DND-41 (cell line): ENCODE measurements at regions not wholly inside any gene's neighbourhood (a gene's known extent, or its start where the extent isn't known, plus 50 kb on each side); places are given as distances from the start of the nearest gene placed in this dataset.

ENCODE experiments used
- ATAC-seq: fragments of 200-7000 bp; cut with Tn5 transposase; 3 replicates; pipeline ENCODE4 v1.9.1; 2021; ENCODE audit warnings: low read depth; ENCODE audit not compliant: insufficient read depth
- DNase-seq: peaks from one replicate; pipeline ENCODE4 v3.0.0-alpha.2; 2020
- H2AFZ ChIP-seq: 2 replicates; pipeline ENCODE4 v1.6.0; 2012; ENCODE audit warnings: low read depth, low read length
- H3K27ac ChIP-seq: 2 replicates; pipeline ENCODE4 v1.5.1; 2012; ENCODE audit warnings: low read length, inconsistent platforms
- H3K27me3 ChIP-seq: fragments of 200-600 bp; sonication (generic); 2 replicates; pipeline ENCODE4 v1.6.0; 2012; ENCODE audit warnings: low read length, mild to moderate bottlenecking, inconsistent platforms; ENCODE audit not compliant: insufficient read depth, poor library complexity
- H3K36me3 ChIP-seq: 2 replicates; pipeline ENCODE4 v1.5.1; 2012; ENCODE audit warnings: low read length, inconsistent platforms; ENCODE audit not compliant: insufficient read depth
- H3K4me1 ChIP-seq: 2 replicates; pipeline ENCODE4 v1.5.1; 2012; ENCODE audit warnings: mild to moderate bottlenecking, low read length; ENCODE audit not compliant: insufficient read depth
- H3K4me2 ChIP-seq: 2 replicates; pipeline ENCODE4 v1.6.0; 2012; ENCODE audit warnings: mild to moderate bottlenecking, moderate library complexity, low read length, inconsistent platforms; ENCODE audit not compliant: insufficient read depth
- H3K4me3 ChIP-seq, 2 experiments: fragments of 200-600 bp in 1 of 2; shearing (Covaris generic) in 1 of 2; 2 replicates each; pipeline ENCODE4 v1.5.1; 2012 to 2016; ENCODE audit warnings: inconsistent platforms in 2 of 2, low read length in 2 of 2, mild to moderate bottlenecking in 2 of 2, low read depth in 1 of 2, moderate library complexity in 1 of 2
- H3K79me2 ChIP-seq: 2 replicates; pipeline ENCODE4 v1.6.0; 2012; ENCODE audit warnings: low read length, inconsistent platforms; ENCODE audit not compliant: insufficient read depth
- H3K9ac ChIP-seq: 2 replicates; pipeline ENCODE4 v1.6.0; 2012; ENCODE audit warnings: low read depth, mild to moderate bottlenecking, inconsistent platforms, low read length, moderate library complexity
- H3K9me3 ChIP-seq: 2 replicates; pipeline ENCODE4 v1.5.1; 2012; ENCODE audit warnings: low read length, moderate library complexity, mild to moderate bottlenecking, inconsistent platforms; ENCODE audit not compliant: insufficient read depth, severe bottlenecking
- H4K20me1 ChIP-seq: 2 replicates; pipeline ENCODE4 v1.6.0; 2012; ENCODE audit warnings: low read length; ENCODE audit not compliant: insufficient read depth
- CTCF ChIP-seq: IDR thresholded peaks from 2 replicates; pipeline ENCODE4 v1.5.1; 2012; ENCODE audit warnings: borderline replicate concordance, low read length, moderate library complexity, mild to moderate bottlenecking; ENCODE audit not compliant: poor library complexity, severe bottlenecking; ENCODE audit errors: extremely low read depth
- EZH2 ChIP-seq: IDR thresholded peaks from 3 replicates; pipeline ENCODE4 v1.6.1; 2012; ENCODE audit warnings: borderline replicate concordance, low read depth, mild to moderate bottlenecking, moderate library complexity, low read length, inconsistent platforms; ENCODE audit not compliant: severe bottlenecking

DNA sequence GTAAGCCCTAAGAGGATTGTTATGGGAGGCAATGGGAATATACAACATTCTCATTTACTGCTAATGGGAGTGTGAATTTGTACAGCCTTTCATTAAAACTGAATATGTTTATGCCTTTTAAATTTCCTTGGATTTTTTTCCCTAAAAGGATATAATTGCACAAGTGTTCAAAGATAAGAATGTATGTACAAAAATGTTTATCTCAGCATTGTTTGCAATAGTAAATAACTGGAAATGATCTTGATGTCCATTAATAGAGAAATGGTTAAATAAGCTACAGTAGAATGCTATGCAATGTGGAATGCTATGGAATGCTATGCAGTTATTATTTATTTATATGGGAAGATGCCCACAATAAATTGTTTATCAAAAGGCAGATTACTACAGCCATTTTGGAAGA lies 62.5 kb upstream of the SLC38A2 start:
- H3K36me3 ChIP-seq = no peaks in the 10 kb centered on the region
- H2AFZ ChIP-seq = no peak overlapping the region
- H3K27ac ChIP-seq = no peak overlapping the region
- peaks cover 14% of the 10 kb centered on the region for H3K4me1 ChIP-seq
- H3K27me3 ChIP-seq = no peaks in the 10 kb centered on the region
- H3K9me3 ChIP-seq = no peaks in the 10 kb centered on the region
- no peak for ATAC-seq
- no peak overlapping the region for H3K9ac ChIP-seq
- H3K4me3 ChIP-seq = no peak overlapping the region
- H4K20me1 ChIP-seq = no peaks in the 10 kb centered on the region
- no peak overlapping the region for H3K4me2 ChIP-seq
- DNase-seq = no peak
- H3K79me2 ChIP-seq = no peaks in the 10 kb centered on the region
- TF ChIP-seq CTCF = no peak
- TF ChIP-seq EZH2 = no peak

- Histone ChIP-seq H3K9me3 (no peaks in the 10 kb centered on the region), H2AFZ (no peak overlapping the region), H3K9ac (no peak overlapping the region), H4K20me1 (no peaks in the 10 kb centered on the region), H3K4me1 (peaks cover 22% of the 10 kb centered on the region), H3K27me3 (no peaks in the 10 kb centered on the region), H3K4me3 (no peak overlapping the region), H3K79me2 (no peaks in the 10 kb centered on the region), H3K36me3 (no peaks in the 10 kb centered on the region), H3K27ac (no peak overlapping the region), H3K4me2 (no peak overlapping the region)
- TF ChIP-seq EZH2 (no peak), CTCF (no peak)
- no peak for DNase-seq
- no peak for ATAC-seq
These were observed 61.3 kb upstream of the SLC38A2 start for GRCh38 chr12:46433829-46434228.

DNA sequence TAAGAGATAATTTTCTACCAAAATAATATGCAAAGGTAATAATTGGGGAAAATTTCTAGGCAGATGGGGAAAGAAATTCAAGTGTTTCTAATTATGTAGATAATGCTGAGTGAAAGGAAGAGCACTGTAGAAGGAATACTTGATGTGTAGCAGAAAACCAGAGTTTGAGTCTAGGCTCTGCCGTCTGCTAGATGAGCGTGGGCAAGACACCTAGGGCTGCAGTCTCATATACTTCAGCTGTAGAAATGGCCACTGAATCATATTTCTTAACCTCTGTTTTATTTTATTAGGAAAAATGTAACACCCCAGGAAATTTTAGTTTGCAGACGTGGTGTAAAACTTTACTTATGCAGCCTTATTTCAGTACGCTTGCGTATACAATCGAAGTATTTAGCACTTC lies 59.8 kb upstream of the SLC38A2 start:
- Histone ChIP-seq H3K4me1 (peaks cover 28% of the 10 kb centered on the region), H3K4me2 (no peak overlapping the region), H4K20me1 (no peaks in the 10 kb centered on the region), H3K79me2 (no peaks in the 10 kb centered on the region), H3K27ac (no peak overlapping the region), H2AFZ (no peak overlapping the region), H3K27me3 (no peaks in the 10 kb centered on the region), H3K9me3 (no peaks in the 10 kb centered on the region), H3K36me3 (no peaks in the 10 kb centered on the region), H3K4me3 (no peak overlapping the region), H3K9ac (no peak overlapping the region)
- DNase-seq (no peak), ATAC-seq (no peak)
- no peak for TF ChIP-seq EZH2
- TF ChIP-seq CTCF = no peak

DNA sequence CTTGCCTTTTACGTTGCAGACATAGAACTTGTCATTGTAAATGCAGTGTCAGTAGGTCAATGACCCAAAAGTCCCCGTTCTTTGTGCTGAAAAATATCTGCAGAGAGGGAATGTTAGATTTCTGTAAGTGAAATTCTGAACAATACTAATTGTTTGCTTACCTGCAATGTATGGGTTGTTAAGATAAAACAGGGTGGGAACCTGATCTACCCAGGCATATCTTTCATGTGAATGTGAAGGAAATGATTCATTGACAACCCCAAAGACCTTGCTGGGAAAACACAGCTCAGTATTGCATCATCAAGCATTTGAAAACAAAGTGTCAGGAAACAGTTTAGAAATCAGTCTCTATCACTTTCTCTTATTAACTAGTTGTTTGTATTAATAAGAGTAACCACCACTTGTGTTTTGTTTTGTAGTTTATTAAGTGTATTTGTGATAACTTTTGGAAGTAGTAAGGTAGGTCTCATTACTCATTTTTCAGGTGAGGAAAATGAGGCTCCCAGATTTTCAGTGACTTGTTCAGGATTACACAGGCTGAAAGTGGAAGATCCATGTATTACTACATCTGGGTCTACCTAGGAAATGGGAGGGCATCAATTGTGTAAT lies 57.9 kb upstream of the SLC38A2 start:
- no peak overlapping the region for H3K4me3 ChIP-seq
- H2AFZ ChIP-seq = peak overlapping the region; percentile 21; the same call in 1 of the 2 replicates
- no peaks in the 10 kb centered on the region for H3K27me3 ChIP-seq
- no peak for TF ChIP-seq CTCF
- ATAC-seq = peak; percentile 89
- H3K79me2 ChIP-seq = no peaks in the 10 kb centered on the region
- DNase-seq = peak; percentile 26
- H3K4me2 ChIP-seq = peak overlapping the region; percentile 30; the same call in 1 of the 2 replicates
- peaks cover 7% of the 10 kb centered on the region for H3K9me3 ChIP-seq
- no peaks in the 10 kb centered on the region for H4K20me1 ChIP-seq
- no peaks in the 10 kb centered on the region for H3K36me3 ChIP-seq
- H3K9ac ChIP-seq = no peak overlapping the region
- peak overlapping the region; percentile 48 for H3K27ac ChIP-seq
- peaks cover 28% of the 10 kb centered on the region for H3K4me1 ChIP-seq
